Prostate gland (tissue), 2 donors: ENCODE measurements at regions not wholly inside any gene's neighbourhood (a gene's known extent, or its start where the extent isn't known, plus 50 kb on each side); places are given as distances from the start of the nearest gene placed in this dataset.

Source experiments
- DNase-seq: peaks from one replicate; pipeline ENCODE4 v3.0.0-alpha.2; 2019; ENCODE audit warnings: low spot score
- H3K27ac ChIP-seq, 2 donors: fragments of 200-600 bp; sonication (generic); 2 replicates each; pipeline ENCODE4 v1.5.1; 2017 to 2019
- H3K27me3 ChIP-seq: fragments of 200-600 bp; sonication (generic); replicated peaks from 2 replicates; pipeline ENCODE4 v1.5.1; 2019; ENCODE audit not compliant: insufficient read depth
- H3K36me3 ChIP-seq, 2 donors: fragments of 200-600 bp; sonication (generic); 1 replicate in 1 of 2; 2 replicates in 1 of 2; pipeline versions ENCODE4 v1.5.1 to v1.8.1; 2017 to 2019
- H3K4me1 ChIP-seq: fragments of 200-600 bp; sonication (generic); replicated peaks from 2 replicates; pipeline ENCODE4 v1.5.1; 2019
- H3K4me3 ChIP-seq, 2 donors: fragments of 200-600 bp; sonication (generic); 2 replicates each; pipeline ENCODE4 v1.5.1; 2017 to 2019
- H3K9me3 ChIP-seq: fragments of 200-600 bp; sonication (generic); 2 replicates; pipeline ENCODE4 v1.5.1; 2017
- POLR2A ChIP-seq: fragments of 450-650 bp; IDR thresholded peaks from one replicate; pipeline ENCODE4 v1.6.1; 2016; ENCODE audit warnings: antibody characterized with exemption, mild to moderate bottlenecking
- POLR2AphosphoS5 ChIP-seq: sonication (generic); formaldehyde crosslinking; IDR thresholded peaks from one replicate; pipeline ENCODE4 v1.6.1; 2017; ENCODE audit warnings: antibody characterized with exemption
- WGBS: methylation state at CpG from one replicate; pipeline ENCODE4 v1.1.5; 2018; 5-methylcytosine and 5-hydroxymethylcytosine counted together
- intact Hi-C: fragments of 100-400 bp; cut with DNase I; formaldehyde crosslinking; loops from one replicate; pipeline ENCODE4 v1.14.2; 2022
- TF ChIP-seq, protein P1 (sequence below), 4 experiments: fragments of 200-600 bp in 2 of 4; fragments of 450-650 bp in 2 of 4; sonication (generic) in 2 of 4; IDR thresholded peaks; 1 replicate in 3 of 4; 2 replicates in 1 of 4; pipeline ENCODE4 v1.5.1; 2016 to 2019; ENCODE audit warnings: antibody characterized with exemption in 4 of 4, mild to moderate bottlenecking in 2 of 4, moderate library complexity in 2 of 4

- intact Hi-C loops = no loop called here
- Histone ChIP-seq H3K27ac (no peak overlapping the region), H3K36me3 (no peaks in the 10 kb centered on the region), H3K9me3 (no peaks in the 10 kb centered on the region), H3K4me1 (no peaks in the 10 kb centered on the region), H3K27me3 (no peaks in the 10 kb centered on the region), H3K4me3 (no peak overlapping the region)
- no peak for TF ChIP-seq POLR2A
- no peak for TF ChIP-seq POLR2AphosphoS5
- TF ChIP-seq, protein P1, sequence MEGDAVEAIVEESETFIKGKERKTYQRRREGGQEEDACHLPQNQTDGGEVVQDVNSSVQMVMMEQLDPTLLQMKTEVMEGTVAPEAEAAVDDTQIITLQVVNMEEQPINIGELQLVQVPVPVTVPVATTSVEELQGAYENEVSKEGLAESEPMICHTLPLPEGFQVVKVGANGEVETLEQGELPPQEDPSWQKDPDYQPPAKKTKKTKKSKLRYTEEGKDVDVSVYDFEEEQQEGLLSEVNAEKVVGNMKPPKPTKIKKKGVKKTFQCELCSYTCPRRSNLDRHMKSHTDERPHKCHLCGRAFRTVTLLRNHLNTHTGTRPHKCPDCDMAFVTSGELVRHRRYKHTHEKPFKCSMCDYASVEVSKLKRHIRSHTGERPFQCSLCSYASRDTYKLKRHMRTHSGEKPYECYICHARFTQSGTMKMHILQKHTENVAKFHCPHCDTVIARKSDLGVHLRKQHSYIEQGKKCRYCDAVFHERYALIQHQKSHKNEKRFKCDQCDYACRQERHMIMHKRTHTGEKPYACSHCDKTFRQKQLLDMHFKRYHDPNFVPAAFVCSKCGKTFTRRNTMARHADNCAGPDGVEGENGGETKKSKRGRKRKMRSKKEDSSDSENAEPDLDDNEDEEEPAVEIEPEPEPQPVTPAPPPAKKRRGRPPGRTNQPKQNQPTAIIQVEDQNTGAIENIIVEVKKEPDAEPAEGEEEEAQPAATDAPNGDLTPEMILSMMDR (IDR thresholded peaks at IDR 0.05) = no peak
- no peak for DNase-seq
- 98% methylated on average over 7 of the region's 7 CpGs for WGBS
These were observed 89.9 kb downstream of the EMX2 start for GRCh38 chr10:117632406-117632805.

DNA sequence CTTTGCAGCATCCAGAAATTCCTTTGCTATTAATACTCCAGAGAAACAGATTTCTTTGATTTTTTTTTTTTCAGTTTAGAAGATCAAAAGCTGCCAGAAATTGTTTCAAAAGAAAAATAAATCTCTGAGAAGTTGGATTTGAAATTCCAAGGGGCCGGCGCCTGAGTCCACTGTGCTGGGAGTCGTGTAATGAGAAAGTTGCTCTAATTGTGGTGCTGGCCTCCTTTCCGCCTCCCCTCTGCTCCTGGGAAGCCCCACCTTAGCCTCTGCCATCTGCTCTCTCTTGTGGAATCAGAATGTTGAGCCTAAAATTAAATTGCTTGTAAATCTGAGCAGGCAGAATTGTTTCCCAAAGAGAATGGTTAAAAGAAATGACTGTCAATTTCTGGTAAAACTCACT, 93.3 kb downstream of the EMX2 start:
- 61% methylated on average over 4 of the region's 4 CpGs for WGBS
- no peaks in the 10 kb centered on the region for H3K9me3 ChIP-seq
- no peak overlapping the region for H3K27ac ChIP-seq
- intact Hi-C loops = no loop called here
- no peak for TF ChIP-seq POLR2A
- no peak for TF ChIP-seq POLR2AphosphoS5
- TF ChIP-seq, protein P1 (IDR thresholded peaks at IDR 0.05) = no peak
- H3K36me3 ChIP-seq = no peaks in the 10 kb centered on the region
- no peak overlapping the region for H3K4me3 ChIP-seq
- DNase-seq = no peak
- H3K4me1 ChIP-seq = no peaks in the 10 kb centered on the region
- no peaks in the 10 kb centered on the region for H3K27me3 ChIP-seq

DNA sequence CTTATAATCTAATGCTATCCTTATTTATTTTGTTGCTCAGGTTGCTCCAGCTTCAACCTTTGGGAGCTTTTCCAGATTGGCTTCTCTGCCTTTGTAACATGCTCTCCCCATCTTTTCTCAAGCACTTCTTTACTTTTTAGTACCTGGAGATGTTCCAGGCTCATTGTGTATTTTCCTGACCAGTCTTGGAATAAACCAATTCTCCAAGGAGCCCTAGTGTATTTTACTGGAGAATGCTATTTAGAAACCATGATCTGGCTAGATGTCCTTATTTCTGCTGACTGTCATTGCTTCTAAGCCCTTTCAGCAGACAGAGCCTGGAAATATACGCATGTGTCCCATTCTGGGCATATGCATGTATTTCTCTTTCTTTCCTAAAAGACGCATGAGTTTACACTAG, 95.7 kb downstream of the EMX2 start:
- TF ChIP-seq, protein P1 (IDR thresholded peaks at IDR 0.05) = no peak
- no peak for TF ChIP-seq POLR2AphosphoS5
- TF ChIP-seq POLR2A = no peak
- Histone ChIP-seq H3K36me3 (no peaks in the 10 kb centered on the region), H3K4me1 (no peaks in the 10 kb centered on the region), H3K27me3 (no peaks in the 10 kb centered on the region), H3K4me3 (no peak overlapping the region), H3K27ac (no peak overlapping the region), H3K9me3 (no peaks in the 10 kb centered on the region)
- DNase-seq = no peak
- intact Hi-C loops = no loop called here
- WGBS = 91% methylated on average over 2 of the region's 2 CpGs

- TF ChIP-seq POLR2AphosphoS5 (no peak), POLR2A (no peak)
- TF ChIP-seq, protein P1 (IDR thresholded peaks at IDR 0.05) = no peak
- H3K4me1 ChIP-seq = no peaks in the 10 kb centered on the region
- intact Hi-C loops = no loop called here
- H3K27ac ChIP-seq = no peak overlapping the region
- H3K9me3 ChIP-seq = no peaks in the 10 kb centered on the region
- no peak for DNase-seq
- 91% methylated on average over 1 of the region's 1 CpG for WGBS
- H3K4me3 ChIP-seq = no peak overlapping the region
- no peaks in the 10 kb centered on the region for H3K36me3 ChIP-seq
- H3K27me3 ChIP-seq = no peaks in the 10 kb centered on the region
These were observed 96.2 kb downstream of the EMX2 start for GRCh38 chr10:117638664-117639200.

DNA sequence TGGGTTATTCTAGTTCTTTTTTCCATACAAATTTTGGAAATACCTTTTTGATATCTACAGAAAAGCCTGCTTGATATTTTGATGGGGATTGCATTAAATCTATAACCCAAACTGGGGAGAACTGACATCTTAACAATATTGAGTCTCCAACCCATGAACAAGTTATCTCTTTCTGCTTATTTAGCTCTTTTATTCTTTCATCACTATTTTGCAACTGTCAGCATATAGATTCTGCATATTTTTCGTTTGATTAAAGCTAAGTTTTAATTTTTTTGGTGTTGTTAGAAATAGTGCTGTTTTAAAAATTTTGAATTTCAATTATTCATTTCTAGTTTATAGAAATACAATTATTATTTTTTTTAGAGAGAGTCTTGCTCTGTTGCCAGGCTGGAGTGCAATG, 97.9 kb downstream of the EMX2 start:
- H3K36me3 ChIP-seq = no peaks in the 10 kb centered on the region
- DNase-seq = no peak
- no peaks in the 10 kb centered on the region for H3K27me3 ChIP-seq
- no peak overlapping the region for H3K4me3 ChIP-seq
- H3K27ac ChIP-seq = no peak overlapping the region
- H3K9me3 ChIP-seq = no peaks in the 10 kb centered on the region
- TF ChIP-seq, protein P1 (IDR thresholded peaks at IDR 0.05) = no peak
- no peak for TF ChIP-seq POLR2A
- no peak for TF ChIP-seq POLR2AphosphoS5
- H3K4me1 ChIP-seq = no peaks in the 10 kb centered on the region
- 66% methylated on average over 1 of the region's 1 CpG for WGBS
- intact Hi-C loops = no loop called here
